ENCODE measurements at regions not wholly inside any gene's neighbourhood (a gene's known extent, or its start where the extent isn't known, plus 50 kb on each side); places are given as distances from the start of the nearest gene placed in this dataset.
"Not testable (repeated sequence)": the region's sequence is repeated elsewhere in the genome, so short reads cannot be mapped to it uniquely, and the experiment has no call there.

DNA sequence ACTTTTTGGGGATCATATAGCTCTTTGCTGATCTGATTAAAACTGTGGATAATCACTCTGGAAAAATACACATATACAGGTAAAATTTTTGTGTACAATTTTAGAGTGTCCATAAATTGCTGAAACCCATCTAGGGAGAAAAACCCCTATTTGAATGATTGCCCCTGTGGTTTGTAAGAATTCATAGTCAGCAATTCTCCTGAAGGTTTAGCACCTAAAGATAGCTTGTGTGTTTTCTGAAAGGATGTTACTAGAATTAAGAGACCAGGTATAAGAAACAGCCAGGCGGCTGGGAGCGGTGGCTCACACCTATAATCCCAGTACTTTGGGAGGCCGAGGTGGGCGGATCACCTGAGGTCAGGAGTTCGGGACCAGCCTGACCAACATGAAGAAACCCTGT is 106.8 kb upstream of the RAP2B start:
- Histone ChIP-seq H3K4me1 (no peaks in the 10 kb centered on the region), H3K9ac (ENCODE audit: low read depth in 2 of 2, low read length in 2 of 2) (no peak overlapping the region), H3K27ac (no peak overlapping the region), H3K9me3 (no peaks in the 10 kb centered on the region), H3K36me3 (no peaks in the 10 kb centered on the region), H3K4me3 (no peak overlapping the region), H3K27me3 (no peaks in the 10 kb centered on the region)
- TF ChIP-seq, protein P1, sequence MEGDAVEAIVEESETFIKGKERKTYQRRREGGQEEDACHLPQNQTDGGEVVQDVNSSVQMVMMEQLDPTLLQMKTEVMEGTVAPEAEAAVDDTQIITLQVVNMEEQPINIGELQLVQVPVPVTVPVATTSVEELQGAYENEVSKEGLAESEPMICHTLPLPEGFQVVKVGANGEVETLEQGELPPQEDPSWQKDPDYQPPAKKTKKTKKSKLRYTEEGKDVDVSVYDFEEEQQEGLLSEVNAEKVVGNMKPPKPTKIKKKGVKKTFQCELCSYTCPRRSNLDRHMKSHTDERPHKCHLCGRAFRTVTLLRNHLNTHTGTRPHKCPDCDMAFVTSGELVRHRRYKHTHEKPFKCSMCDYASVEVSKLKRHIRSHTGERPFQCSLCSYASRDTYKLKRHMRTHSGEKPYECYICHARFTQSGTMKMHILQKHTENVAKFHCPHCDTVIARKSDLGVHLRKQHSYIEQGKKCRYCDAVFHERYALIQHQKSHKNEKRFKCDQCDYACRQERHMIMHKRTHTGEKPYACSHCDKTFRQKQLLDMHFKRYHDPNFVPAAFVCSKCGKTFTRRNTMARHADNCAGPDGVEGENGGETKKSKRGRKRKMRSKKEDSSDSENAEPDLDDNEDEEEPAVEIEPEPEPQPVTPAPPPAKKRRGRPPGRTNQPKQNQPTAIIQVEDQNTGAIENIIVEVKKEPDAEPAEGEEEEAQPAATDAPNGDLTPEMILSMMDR (IDR thresholded peaks at IDR 0.05): no peak
- DNase-seq: no peak
- intact Hi-C loops (cut with DNase I): no loop called here

DNA sequence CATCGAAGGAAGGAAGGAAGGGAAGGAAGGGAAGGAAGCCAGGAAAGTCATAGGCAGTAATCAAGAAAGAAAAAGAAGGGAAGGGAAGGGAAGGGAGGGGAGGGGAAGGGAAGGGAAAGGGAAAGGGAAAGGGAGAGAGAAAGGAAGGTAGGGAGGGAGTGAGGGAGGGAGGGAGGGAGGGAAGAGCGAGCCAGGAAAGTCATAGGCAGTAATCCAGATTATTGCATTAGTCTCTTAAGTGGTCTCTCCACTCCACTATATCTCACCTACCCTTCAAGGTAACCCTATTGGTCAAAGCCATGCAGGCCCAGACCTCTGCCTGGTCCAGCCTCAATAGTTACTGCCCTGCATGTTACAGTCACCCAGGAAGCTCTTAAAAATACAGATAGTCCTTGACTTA is 106.2 kb upstream of the RAP2B start:
- H3K27me3 ChIP-seq: no peaks in the 10 kb centered on the region
- no peaks in the 10 kb centered on the region for H3K4me1 ChIP-seq
- TF ChIP-seq, protein P1 (IDR thresholded peaks at IDR 0.05): no peak
- intact Hi-C loops (cut with DNase I): no loop called here
- H3K9ac ChIP-seq (ENCODE audit: low read depth in 2 of 2, low read length in 2 of 2): no peak overlapping the region
- no peak for DNase-seq
- no peaks in the 10 kb centered on the region for H3K36me3 ChIP-seq
- no peak overlapping the region for H3K27ac ChIP-seq
- H3K9me3 ChIP-seq: no peaks in the 10 kb centered on the region
- H3K4me3 ChIP-seq: no peak overlapping the region

DNA sequence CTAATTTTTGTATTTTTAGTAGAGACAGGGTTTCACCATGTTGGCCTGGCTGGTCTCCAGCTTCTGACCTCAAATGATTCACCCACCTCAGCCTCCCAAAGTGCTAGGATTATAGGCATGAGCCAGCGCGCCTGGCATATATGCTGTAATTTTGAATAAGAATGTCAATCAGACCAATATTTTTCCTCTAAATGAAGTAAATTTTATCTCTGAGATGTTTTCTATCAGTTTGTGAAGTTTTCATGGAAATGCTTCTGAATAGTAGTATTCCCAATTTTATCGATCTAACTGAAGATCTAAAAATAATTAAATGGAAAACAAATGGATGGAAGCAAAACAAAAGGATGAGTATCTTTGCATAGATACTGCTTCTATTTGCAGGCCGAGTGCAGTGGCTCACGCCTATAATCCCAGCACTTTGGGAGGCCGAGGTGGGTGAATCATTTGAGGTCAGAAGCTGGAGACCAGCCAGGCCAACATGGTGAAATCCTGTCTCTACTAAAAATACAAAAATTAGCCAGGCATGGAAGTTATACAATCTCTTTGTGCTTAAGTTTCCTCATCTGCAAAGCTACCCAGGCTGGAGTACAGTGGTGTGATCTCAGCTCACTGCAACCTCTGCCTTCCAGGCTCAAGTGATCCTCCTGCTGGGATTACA is 103.9 kb upstream of the RAP2B start:
- H3K36me3 ChIP-seq; H3K4me3 ChIP-seq; H3K27me3 ChIP-seq; DNase-seq; H3K9ac ChIP-seq (ENCODE audit: low read depth in 2 of 2, low read length in 2 of 2); H3K9me3 ChIP-seq; H3K27ac ChIP-seq; intact Hi-C loops (cut with DNase I); H3K4me1 ChIP-seq: not testable (repeated sequence)

DNA sequence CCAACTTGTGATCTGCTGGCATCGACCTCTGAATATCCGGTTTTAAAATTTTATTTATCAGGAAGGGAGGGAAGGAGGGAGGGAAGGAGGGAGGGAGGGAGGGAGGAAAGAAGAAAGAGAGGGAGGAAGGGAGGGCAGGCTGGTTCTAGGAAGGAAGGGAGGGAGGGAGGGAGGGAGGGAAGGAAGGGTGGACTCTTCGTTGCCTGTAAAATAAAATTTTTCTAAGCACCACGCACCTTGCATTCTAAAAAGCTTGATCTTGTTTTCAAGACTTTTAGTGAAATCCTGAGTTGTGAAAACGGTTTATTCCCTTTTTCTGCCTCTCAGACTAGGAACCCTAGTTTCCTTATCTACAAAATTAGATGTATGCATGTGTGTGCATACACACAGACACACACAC is 101.7 kb upstream of the RAP2B start:
- intact Hi-C loops (cut with DNase I): no loop called here
- TF ChIP-seq, protein P1 (IDR thresholded peaks at IDR 0.05): no peak
- no peak for DNase-seq
- Histone ChIP-seq H3K9me3 (no peaks in the 10 kb centered on the region), H3K27ac (no peak overlapping the region), H3K27me3 (no peaks in the 10 kb centered on the region), H3K9ac (ENCODE audit: low read depth in 2 of 2, low read length in 2 of 2) (no peak overlapping the region), H3K4me1 (no peaks in the 10 kb centered on the region), H3K4me3 (no peak overlapping the region), H3K36me3 (no peaks in the 10 kb centered on the region)

DNA sequence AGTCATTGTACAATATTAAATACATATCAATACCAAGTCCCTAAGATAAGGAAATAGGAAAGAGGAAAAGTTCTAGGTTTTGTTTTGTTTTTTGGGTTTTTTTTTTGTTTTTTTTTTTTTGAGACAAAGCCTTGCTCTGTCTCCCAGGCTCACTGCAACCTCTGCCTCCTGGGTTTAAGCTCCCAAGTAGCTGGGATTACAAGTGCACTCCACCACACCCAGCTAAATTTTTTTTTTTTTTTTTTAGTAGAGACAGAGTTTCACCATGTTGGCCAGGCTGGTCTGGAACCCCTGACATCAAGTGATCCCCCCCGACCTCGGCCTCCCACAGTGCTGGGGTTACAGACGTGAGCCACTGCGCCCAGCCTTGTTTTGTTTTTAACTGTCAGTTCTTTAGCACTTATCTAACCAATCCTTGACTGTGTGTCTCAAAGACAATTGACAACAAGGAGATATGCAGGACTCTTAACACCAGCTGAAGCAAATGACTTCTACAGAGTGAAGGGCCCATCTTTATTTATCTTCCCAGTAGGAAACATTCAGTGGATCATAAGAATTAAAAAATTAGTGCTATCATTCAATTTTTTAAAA is 100.0 kb upstream of the RAP2B start:
- Histone ChIP-seq H3K4me3 (no peak overlapping the region), H3K36me3 (no peaks in the 10 kb centered on the region), H3K27ac (no peak overlapping the region), H3K9me3 (no peaks in the 10 kb centered on the region), H3K9ac (ENCODE audit: low read depth in 2 of 2, low read length in 2 of 2) (no peak overlapping the region), H3K4me1 (no peaks in the 10 kb centered on the region), H3K27me3 (no peaks in the 10 kb centered on the region)
- TF ChIP-seq, protein P1 (IDR thresholded peaks at IDR 0.05): no peak
- intact Hi-C loops (cut with DNase I): no loop called here
- DNase-seq: no peak

DNA sequence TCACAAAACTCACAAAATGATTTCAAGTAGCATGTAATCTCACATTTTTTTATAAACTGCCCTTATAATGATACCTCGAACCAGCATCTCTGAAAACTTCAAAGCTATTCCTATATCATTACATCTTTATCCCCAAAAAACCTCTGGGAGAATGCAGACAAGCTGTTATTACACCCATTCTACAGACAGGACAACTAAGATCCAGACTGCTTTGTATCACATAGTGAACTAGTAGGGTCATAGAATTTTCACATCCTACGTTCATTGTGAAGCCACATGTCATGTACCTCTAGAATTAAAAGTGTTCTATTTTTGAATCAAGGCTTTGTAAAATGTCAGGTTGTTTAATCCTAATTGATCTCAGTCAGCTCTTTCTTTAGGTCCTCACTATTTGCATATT is 98.7 kb upstream of the RAP2B start:
- no peak for DNase-seq
- Histone ChIP-seq H3K9me3 (no peaks in the 10 kb centered on the region), H3K27me3 (no peaks in the 10 kb centered on the region), H3K27ac (no peak overlapping the region), H3K36me3 (no peaks in the 10 kb centered on the region), H3K9ac (ENCODE audit: low read depth in 2 of 2, low read length in 2 of 2) (no peak overlapping the region), H3K4me3 (no peak overlapping the region), H3K4me1 (no peaks in the 10 kb centered on the region)
- TF ChIP-seq, protein P1 (IDR thresholded peaks at IDR 0.05): no peak
- intact Hi-C loops (cut with DNase I): no loop called here
